ENCODE measurements at regions not wholly inside any gene's neighbourhood (a gene's known extent, or its start where the extent isn't known, plus 50 kb on each side); places are given as distances from the start of the nearest gene placed in this dataset.

DNA sequence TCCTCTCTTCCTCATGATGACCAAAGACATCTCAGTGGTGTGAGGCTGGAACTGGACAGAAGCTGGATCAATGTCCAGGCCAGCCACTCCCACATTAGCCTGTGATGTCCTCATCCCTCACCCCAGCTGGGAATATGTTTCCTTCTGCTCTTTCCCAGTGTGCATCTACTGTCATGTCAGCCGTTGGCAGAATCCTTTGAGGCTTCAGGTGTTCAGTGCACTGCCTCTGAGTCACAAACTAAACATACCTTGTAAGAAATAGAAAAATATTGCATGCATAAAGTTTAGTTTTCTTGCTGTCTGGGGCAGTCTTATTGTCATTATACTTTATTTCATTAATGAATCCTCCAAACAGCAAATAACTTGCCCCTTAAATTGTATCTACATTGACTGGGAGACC, 161.6 kb upstream of the RASGRP1 start:
- no peak overlapping the region for H3K27ac ChIP-seq (ENCODE audit: low read length)
- H3K4me3 ChIP-seq (ENCODE audit: low read depth in 1 of 2, low read length in 2 of 2) = no peak overlapping the region
- H3K36me3 ChIP-seq (ENCODE audit: control insufficient read depth in 1 of 2, insufficient read depth in 2 of 2, low read length in 2 of 2) = no peaks in the 10 kb centered on the region
- no peaks in the 10 kb centered on the region for H3K9me3 ChIP-seq (ENCODE audit: control insufficient read depth in 1 of 2, low read length in 2 of 2)
- no peaks in the 10 kb centered on the region for H3K4me1 ChIP-seq (ENCODE audit: control insufficient read depth in 1 of 2, insufficient read depth in 2 of 2, low read length in 2 of 2)
- no peaks in the 10 kb centered on the region for H3K27me3 ChIP-seq (ENCODE audit: low read depth, low read length)

DNA sequence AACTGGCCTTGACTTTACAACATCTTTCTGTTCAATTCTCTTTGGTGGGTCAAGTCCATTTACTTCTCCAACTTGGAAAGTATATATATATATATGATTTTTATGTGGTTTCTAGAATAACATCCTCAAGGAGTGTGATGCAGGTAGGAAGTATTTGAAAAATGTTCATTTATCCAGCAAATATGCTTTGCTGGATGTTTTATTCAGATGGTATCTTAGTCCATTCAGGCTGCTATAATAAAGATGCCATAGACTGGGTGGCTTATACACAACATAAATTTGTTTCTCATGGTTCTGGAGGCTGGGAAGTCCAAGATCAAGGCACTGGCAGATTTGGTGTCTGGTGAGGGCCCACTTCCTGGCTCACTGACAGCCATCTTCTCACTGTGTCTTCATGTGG, 168.7 kb upstream of the RASGRP1 start:
- no peak overlapping the region for H3K27ac ChIP-seq (ENCODE audit: low read length)
- no peaks in the 10 kb centered on the region for H3K27me3 ChIP-seq (ENCODE audit: low read depth, low read length)
- H3K4me1 ChIP-seq (ENCODE audit: control insufficient read depth in 1 of 2, insufficient read depth in 2 of 2, low read length in 2 of 2) = no peaks in the 10 kb centered on the region
- no peaks in the 10 kb centered on the region for H3K9me3 ChIP-seq (ENCODE audit: control insufficient read depth in 1 of 2, low read length in 2 of 2)
- H3K36me3 ChIP-seq (ENCODE audit: control insufficient read depth in 1 of 2, insufficient read depth in 2 of 2, low read length in 2 of 2) = no peaks in the 10 kb centered on the region
- no peak overlapping the region for H3K4me3 ChIP-seq (ENCODE audit: low read depth in 1 of 2, low read length in 2 of 2)

DNA sequence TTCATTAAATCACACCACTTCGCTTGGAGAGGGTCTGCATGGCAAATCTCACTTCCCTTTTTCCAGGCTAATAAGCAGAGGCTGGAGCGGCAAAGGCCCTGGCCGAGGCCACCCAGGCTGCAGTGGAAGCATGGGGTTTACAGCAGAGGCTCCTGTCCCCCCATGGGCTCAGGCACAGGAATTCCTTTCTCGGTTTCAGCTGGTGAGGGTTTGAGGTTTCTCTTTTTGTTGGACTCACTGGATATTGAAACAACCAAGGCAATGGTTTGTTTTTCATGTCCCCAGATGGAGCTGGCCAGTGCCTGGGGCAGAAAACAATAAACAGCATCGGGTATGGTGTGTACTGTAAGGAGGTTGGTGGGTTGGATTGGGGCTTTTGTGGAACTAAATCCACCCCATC, 175.6 kb upstream of the RASGRP1 start:
- no peaks in the 10 kb centered on the region for H3K36me3 ChIP-seq (ENCODE audit: control insufficient read depth in 1 of 2, insufficient read depth in 2 of 2, low read length in 2 of 2)
- no peaks in the 10 kb centered on the region for H3K9me3 ChIP-seq (ENCODE audit: control insufficient read depth in 1 of 2, low read length in 2 of 2)
- H3K4me3 ChIP-seq (ENCODE audit: low read depth in 1 of 2, low read length in 2 of 2) = no peak overlapping the region
- H3K27ac ChIP-seq (ENCODE audit: low read length) = no peak overlapping the region
- H3K4me1 ChIP-seq (ENCODE audit: control insufficient read depth in 1 of 2, insufficient read depth in 2 of 2, low read length in 2 of 2) = no peaks in the 10 kb centered on the region
- H3K27me3 ChIP-seq (ENCODE audit: low read depth, low read length) = no peaks in the 10 kb centered on the region

DNA sequence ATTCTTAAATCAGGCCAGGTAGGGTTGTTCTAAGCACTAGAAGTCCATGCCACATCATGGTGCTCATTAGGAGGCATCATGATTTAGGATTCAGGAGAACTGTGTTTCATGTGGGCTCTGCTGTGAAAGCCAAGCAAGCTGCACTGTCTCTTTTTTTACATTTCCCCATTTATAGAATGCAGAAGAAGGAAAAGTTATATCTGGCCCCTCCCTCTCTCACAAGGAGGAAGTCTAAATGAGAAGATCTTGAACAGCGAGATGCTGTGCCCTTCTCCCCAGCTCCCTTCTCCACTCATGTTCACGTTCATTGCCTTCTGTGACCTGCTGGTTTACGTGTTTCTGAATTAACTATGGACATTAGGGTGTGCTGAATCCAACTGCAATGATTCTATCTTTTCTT, 178.5 kb upstream of the RASGRP1 start:
- no peak overlapping the region for H3K27ac ChIP-seq (ENCODE audit: low read length)
- no peaks in the 10 kb centered on the region for H3K36me3 ChIP-seq (ENCODE audit: control insufficient read depth in 1 of 2, insufficient read depth in 2 of 2, low read length in 2 of 2)
- H3K9me3 ChIP-seq (ENCODE audit: control insufficient read depth in 1 of 2, low read length in 2 of 2) = no peaks in the 10 kb centered on the region
- no peak overlapping the region for H3K4me3 ChIP-seq (ENCODE audit: low read depth in 1 of 2, low read length in 2 of 2)
- no peaks in the 10 kb centered on the region for H3K27me3 ChIP-seq (ENCODE audit: low read depth, low read length)
- no peaks in the 10 kb centered on the region for H3K4me1 ChIP-seq (ENCODE audit: control insufficient read depth in 1 of 2, insufficient read depth in 2 of 2, low read length in 2 of 2)

DNA sequence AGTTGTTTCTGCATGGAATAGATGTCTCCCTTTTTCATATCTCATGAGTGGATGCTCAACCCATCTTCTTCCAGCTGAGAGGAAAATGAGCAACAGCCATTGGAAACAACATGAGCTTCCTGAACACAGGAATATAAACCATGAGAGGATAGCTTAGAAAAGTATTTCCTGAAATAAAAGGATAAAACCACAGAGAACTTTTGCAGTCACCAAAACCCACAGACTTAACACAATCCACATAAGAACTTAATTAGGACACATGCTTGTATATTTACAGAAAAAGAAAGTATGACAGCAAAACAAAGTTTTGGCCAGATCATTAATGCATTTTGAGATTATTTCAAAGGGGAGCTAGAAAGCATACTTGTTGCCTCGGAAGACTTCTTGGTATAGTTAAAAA, 180.5 kb upstream of the RASGRP1 start:
- no peaks in the 10 kb centered on the region for H3K27me3 ChIP-seq (ENCODE audit: low read depth, low read length)
- H3K4me1 ChIP-seq (ENCODE audit: control insufficient read depth in 1 of 2, insufficient read depth in 2 of 2, low read length in 2 of 2) = no peaks in the 10 kb centered on the region
- H3K4me3 ChIP-seq (ENCODE audit: low read depth in 1 of 2, low read length in 2 of 2) = no peak overlapping the region

DNA sequence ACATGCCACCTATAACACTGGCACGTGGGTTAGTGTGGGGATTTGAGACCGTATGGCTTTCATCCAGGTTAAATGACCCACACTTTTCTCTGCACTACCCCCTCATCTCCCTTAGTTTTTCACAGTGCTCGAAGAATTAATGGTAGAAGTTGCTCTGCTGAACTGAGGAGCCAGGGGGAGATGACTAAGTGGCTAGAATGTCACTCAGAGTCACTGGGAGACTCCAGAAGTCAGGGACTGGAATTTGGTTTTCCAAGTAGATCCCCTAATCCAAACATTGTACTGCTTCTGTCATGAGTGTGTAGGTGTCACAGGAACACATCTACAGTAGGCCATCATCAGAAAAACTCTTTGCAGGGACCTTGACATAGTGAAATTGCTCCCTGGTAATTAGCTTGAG, 181.0 kb upstream of the RASGRP1 start:
- no peaks in the 10 kb centered on the region for H3K27me3 ChIP-seq (ENCODE audit: low read depth, low read length)
- H3K27ac ChIP-seq (ENCODE audit: low read length) = no peak overlapping the region
- H3K4me3 ChIP-seq (ENCODE audit: low read depth in 1 of 2, low read length in 2 of 2) = no peak overlapping the region
- H3K4me1 ChIP-seq (ENCODE audit: control insufficient read depth in 1 of 2, insufficient read depth in 2 of 2, low read length in 2 of 2) = no peaks in the 10 kb centered on the region
- H3K36me3 ChIP-seq (ENCODE audit: control insufficient read depth in 1 of 2, insufficient read depth in 2 of 2, low read length in 2 of 2) = no peaks in the 10 kb centered on the region
- H3K9me3 ChIP-seq (ENCODE audit: control insufficient read depth in 1 of 2, low read length in 2 of 2) = no peaks in the 10 kb centered on the region

More for the DNA sequence above, 180.5 kb upstream of the RASGRP1 start:
- Histone ChIP-seq H3K9me3 (ENCODE audit: control insufficient read depth in 1 of 2, low read length in 2 of 2) (no peaks in the 10 kb centered on the region), H3K36me3 (ENCODE audit: control insufficient read depth in 1 of 2, insufficient read depth in 2 of 2, low read length in 2 of 2) (no peaks in the 10 kb centered on the region), H3K27ac (ENCODE audit: low read length) (no peak overlapping the region)

DNA sequence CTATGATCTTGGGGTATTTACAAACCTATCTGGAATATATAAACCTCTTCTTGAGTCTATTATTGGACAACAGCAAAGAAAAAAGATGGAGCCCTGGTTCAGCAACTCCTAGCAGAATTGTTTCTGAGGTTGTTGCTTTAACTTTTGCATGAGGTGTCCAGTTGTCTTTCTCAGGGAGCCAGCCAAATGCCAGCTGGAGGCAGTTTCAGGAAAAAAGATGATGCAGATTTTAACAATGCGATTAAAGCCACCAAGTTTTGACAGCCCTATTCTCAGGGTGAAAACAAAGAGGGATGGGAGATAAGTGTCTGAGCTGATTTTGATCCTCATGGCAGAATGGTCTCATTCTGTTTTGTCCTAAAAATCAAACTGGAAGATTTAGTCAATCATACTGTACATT, 181.6 kb upstream of the RASGRP1 start:
- H3K27ac ChIP-seq (ENCODE audit: low read length) = no peak overlapping the region
- no peaks in the 10 kb centered on the region for H3K27me3 ChIP-seq (ENCODE audit: low read depth, low read length)

DNA sequence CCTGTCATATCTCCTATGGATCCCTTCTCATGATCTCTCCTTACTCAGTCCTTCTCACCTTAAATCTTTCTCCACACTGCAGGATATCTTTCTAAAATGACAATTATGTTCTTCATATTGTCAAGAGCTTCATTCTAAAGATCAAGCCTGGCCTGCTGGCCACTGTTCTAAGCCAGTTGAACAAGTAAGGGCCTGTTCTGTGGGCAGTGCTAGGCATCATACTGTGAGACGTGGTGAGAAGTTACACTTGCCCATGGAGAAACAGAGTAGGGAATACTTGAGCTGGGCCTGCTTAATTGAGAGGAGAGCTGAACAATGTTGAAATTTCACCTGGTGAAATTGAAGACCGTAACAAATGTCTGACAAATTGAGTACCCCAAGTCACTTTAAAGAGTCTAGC, 184.1 kb upstream of the RASGRP1 start:
- H3K27me3 ChIP-seq (ENCODE audit: low read depth, low read length) = no peaks in the 10 kb centered on the region
- no peak overlapping the region for H3K27ac ChIP-seq (ENCODE audit: low read length)
- H3K4me1 ChIP-seq (ENCODE audit: control insufficient read depth in 1 of 2, insufficient read depth in 2 of 2, low read length in 2 of 2) = no peaks in the 10 kb centered on the region
- no peak overlapping the region for H3K4me3 ChIP-seq (ENCODE audit: low read depth in 1 of 2, low read length in 2 of 2)
- H3K36me3 ChIP-seq (ENCODE audit: control insufficient read depth in 1 of 2, insufficient read depth in 2 of 2, low read length in 2 of 2) = no peaks in the 10 kb centered on the region
- no peaks in the 10 kb centered on the region for H3K9me3 ChIP-seq (ENCODE audit: control insufficient read depth in 1 of 2, low read length in 2 of 2)

More for the DNA sequence above, 181.6 kb upstream of the RASGRP1 start:
- H3K4me1 ChIP-seq (ENCODE audit: control insufficient read depth in 1 of 2, insufficient read depth in 2 of 2, low read length in 2 of 2) = no peaks in the 10 kb centered on the region
- H3K4me3 ChIP-seq (ENCODE audit: low read depth in 1 of 2, low read length in 2 of 2) = no peak overlapping the region
- H3K36me3 ChIP-seq (ENCODE audit: control insufficient read depth in 1 of 2, insufficient read depth in 2 of 2, low read length in 2 of 2) = no peaks in the 10 kb centered on the region
- no peaks in the 10 kb centered on the region for H3K9me3 ChIP-seq (ENCODE audit: control insufficient read depth in 1 of 2, low read length in 2 of 2)

DNA sequence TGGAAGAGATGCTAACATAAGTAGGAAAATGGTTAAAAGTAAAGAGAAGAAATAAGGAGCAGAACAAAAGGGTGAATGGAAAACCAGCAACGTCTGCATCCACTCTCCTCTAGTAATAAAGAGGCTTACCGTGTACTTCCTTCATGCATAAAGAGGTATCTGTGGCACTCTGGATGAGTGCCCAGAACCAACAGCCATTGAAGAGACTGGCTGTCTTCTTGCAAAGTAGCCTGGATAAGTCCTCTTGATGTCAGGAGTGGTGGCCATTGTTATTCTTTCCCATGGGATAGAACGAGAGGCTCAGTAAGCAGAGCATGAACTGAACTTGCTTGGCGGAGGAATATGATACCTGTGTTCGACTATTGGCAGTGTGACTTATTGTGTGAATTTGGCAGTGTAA, 186.2 kb upstream of the RASGRP1 start:
- no peaks in the 10 kb centered on the region for H3K9me3 ChIP-seq (ENCODE audit: control insufficient read depth in 1 of 2, low read length in 2 of 2)
- H3K27ac ChIP-seq (ENCODE audit: low read length) = no peak overlapping the region
- H3K36me3 ChIP-seq (ENCODE audit: control insufficient read depth in 1 of 2, insufficient read depth in 2 of 2, low read length in 2 of 2) = no peaks in the 10 kb centered on the region
- H3K4me1 ChIP-seq (ENCODE audit: control insufficient read depth in 1 of 2, insufficient read depth in 2 of 2, low read length in 2 of 2) = no peaks in the 10 kb centered on the region
- no peak overlapping the region for H3K4me3 ChIP-seq (ENCODE audit: low read depth in 1 of 2, low read length in 2 of 2)
- H3K27me3 ChIP-seq (ENCODE audit: low read depth, low read length) = no peaks in the 10 kb centered on the region

DNA sequence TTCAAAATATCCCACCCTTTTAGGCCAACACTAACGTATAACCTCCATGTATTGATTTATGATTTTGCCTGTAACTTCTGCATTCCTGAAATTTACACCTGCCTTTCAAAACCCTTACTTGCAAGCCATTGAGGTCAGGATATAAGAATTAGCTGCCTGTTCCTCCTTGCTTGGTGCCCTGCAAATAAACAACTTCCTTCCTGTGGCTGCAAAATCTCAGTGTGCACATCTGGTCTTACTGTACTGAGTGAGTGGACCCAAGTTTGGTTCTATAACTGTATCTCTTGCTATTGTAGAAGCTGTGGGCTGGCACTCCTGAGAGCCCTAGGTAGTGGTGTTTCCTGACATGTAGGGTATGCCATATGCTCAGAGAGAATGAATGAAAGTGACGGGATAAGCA, 191.1 kb upstream of the RASGRP1 start:
- Histone ChIP-seq H3K36me3 (ENCODE audit: control insufficient read depth in 1 of 2, insufficient read depth in 2 of 2, low read length in 2 of 2) (no peaks in the 10 kb centered on the region), H3K4me1 (ENCODE audit: control insufficient read depth in 1 of 2, insufficient read depth in 2 of 2, low read length in 2 of 2) (no peaks in the 10 kb centered on the region), H3K4me3 (ENCODE audit: low read depth in 1 of 2, low read length in 2 of 2) (no peak overlapping the region), H3K27ac (ENCODE audit: low read length) (no peak overlapping the region), H3K9me3 (ENCODE audit: control insufficient read depth in 1 of 2, low read length in 2 of 2) (no peaks in the 10 kb centered on the region), H3K27me3 (ENCODE audit: low read depth, low read length) (no peaks in the 10 kb centered on the region)

DNA sequence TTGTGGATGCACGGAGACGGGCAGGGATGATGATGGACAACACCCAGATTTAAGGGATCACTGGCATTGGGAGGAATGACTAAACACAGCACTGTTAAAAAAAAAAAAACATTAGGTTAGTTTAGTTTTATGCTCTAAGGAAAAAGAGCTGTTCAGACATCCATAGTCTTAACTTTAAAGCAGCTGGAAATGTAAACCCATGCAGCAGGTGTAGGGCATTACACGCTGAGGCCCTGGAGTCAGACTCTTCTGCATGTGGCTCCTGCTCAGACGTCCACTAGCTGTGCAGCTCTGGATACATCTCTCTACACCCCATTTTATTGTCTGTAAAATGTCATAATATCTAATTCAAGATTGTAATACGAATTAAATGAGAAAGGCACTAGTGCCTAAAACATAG, 191.8 kb upstream of the RASGRP1 start:
- no peaks in the 10 kb centered on the region for H3K4me1 ChIP-seq (ENCODE audit: control insufficient read depth in 1 of 2, insufficient read depth in 2 of 2, low read length in 2 of 2)
- H3K4me3 ChIP-seq (ENCODE audit: low read depth in 1 of 2, low read length in 2 of 2) = no peak overlapping the region
- H3K27me3 ChIP-seq (ENCODE audit: low read depth, low read length) = no peaks in the 10 kb centered on the region
- no peaks in the 10 kb centered on the region for H3K36me3 ChIP-seq (ENCODE audit: control insufficient read depth in 1 of 2, insufficient read depth in 2 of 2, low read length in 2 of 2)
- no peak overlapping the region for H3K27ac ChIP-seq (ENCODE audit: low read length)
- no peaks in the 10 kb centered on the region for H3K9me3 ChIP-seq (ENCODE audit: control insufficient read depth in 1 of 2, low read length in 2 of 2)

DNA sequence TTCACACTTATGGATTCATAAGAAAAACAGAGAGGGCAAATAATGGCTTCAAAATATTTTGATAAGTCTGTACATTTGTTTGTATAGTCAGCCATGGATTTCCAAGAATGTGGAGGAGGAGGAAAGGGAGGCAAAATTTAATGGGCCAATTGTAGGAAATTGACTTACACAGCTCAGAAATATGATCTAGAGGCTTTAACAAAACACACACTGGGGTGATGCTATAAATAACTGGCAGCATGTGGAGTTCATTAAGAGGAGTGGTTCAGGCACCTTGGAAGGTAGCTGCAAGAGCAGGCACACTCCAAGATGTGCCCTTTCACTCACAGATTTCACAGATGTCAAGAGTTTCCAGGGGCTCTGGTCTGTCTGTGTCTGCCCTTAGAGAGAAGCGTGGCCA, 193.4 kb upstream of the RASGRP1 start:
- H3K27me3 ChIP-seq (ENCODE audit: low read depth, low read length) = no peaks in the 10 kb centered on the region
- no peaks in the 10 kb centered on the region for H3K9me3 ChIP-seq (ENCODE audit: control insufficient read depth in 1 of 2, low read length in 2 of 2)
- H3K4me1 ChIP-seq (ENCODE audit: control insufficient read depth in 1 of 2, insufficient read depth in 2 of 2, low read length in 2 of 2) = no peaks in the 10 kb centered on the region
- no peaks in the 10 kb centered on the region for H3K36me3 ChIP-seq (ENCODE audit: control insufficient read depth in 1 of 2, insufficient read depth in 2 of 2, low read length in 2 of 2)
- H3K4me3 ChIP-seq (ENCODE audit: low read depth in 1 of 2, low read length in 2 of 2) = no peak overlapping the region
- no peak overlapping the region for H3K27ac ChIP-seq (ENCODE audit: low read length)

Data from muscle layer of duodenum (tissue), 2 donors.